ENCODE measurements at regions not wholly inside any gene's neighbourhood (a gene's known extent, or its start where the extent isn't known, plus 50 kb on each side); places are given as distances from the start of the nearest gene placed in this dataset.

DNA sequence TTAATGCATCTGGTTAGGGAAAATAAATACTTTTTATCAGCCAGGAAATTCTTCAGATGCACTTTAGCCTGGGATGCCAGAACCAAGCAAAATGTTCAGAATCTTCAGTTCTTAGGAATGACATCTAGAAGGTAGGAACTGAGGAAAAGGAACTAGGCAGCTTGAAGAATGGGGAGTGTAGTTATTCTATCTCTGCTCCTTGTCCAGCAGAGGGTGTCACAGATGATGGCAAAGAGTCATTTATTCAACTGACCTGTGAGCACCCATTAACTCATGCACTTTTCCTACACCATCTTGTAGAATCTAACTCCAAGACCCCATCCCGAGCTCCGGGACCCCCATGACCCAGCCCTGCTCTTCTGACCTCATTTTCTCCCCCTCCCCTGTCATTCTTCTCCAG, 122.1 kb upstream of the ISX start:
- TF ChIP-seq POLR2A (IDR thresholded peaks at IDR 0.05; ENCODE audit: low read length) (no peak), GATA1 (IDR thresholded peaks at IDR 0.05; ENCODE audit: low read depth, low read length) (no peak)

All from erythroblast (primary cell).